CD4-positive, alpha-beta T cell (primary cell): ENCODE measurements at regions not wholly inside any gene's neighbourhood (a gene's known extent, or its start where the extent isn't known, plus 50 kb on each side); places are given as distances from the start of the nearest gene placed in this dataset.

Experiments used
- ATAC-seq: fragments of 200-7000 bp; cut with Tn5 transposase; one replicate; pipeline ENCODE4 v1.10.0; 2022; ENCODE audit warnings: mild to moderate bottlenecking; ENCODE audit not compliant: poor library complexity
- CTCF ChIA-PET: fragments of 350-600 bp; sonication (Branson Sonifier 250); formaldehyde crosslinking; loops from one replicate; lab custom pipeline; 2021; ENCODE audit warnings: antibody characterized with exemption, inconsistent platforms; lab: Charles Lee
- POLR2A ChIA-PET: fragments of 350-600 bp; sonication (Branson Sonifier 250); formaldehyde crosslinking; loops from one replicate; lab custom pipeline; 2021; ENCODE audit warnings: antibody characterized with exemption, inconsistent platforms; lab: Charles Lee
- DNase-seq, 14 experiments: peaks; one replicate each; pipeline ENCODE4 v3.0.0-alpha.2; 2013 to 2020; ENCODE audit warnings: mixed read lengths in 2 of 14
- H3K27ac ChIP-seq, 2 donors: one replicate each; pipeline versions ENCODE4 v1.5.1 to v1.7.0; 2013; ENCODE audit warnings: low read length in 2 of 2, low read depth in 1 of 2, mild to moderate bottlenecking in 1 of 2
- H3K27me3 ChIP-seq, 2 experiments: 1 replicate in 1 of 2; 2 replicates in 1 of 2; pipeline versions ENCODE4 v1.6.1 to v1.7.0; 2013; ENCODE audit warnings: low read length in 2 of 2, control low read depth in 1 of 2, mild to moderate bottlenecking in 1 of 2, moderate library complexity in 1 of 2; ENCODE audit not compliant: insufficient read depth in 2 of 2, control insufficient read depth in 1 of 2
- H3K36me3 ChIP-seq: one replicate; pipeline ENCODE4 v1.6.1; 2013; ENCODE audit warnings: low read length, control low read depth; ENCODE audit not compliant: insufficient read depth
- H3K4me1 ChIP-seq: one replicate; pipeline ENCODE4 v1.6.1; 2013; ENCODE audit warnings: low read length, control low read depth; ENCODE audit not compliant: insufficient read depth
- H3K4me3 ChIP-seq: one replicate; pipeline ENCODE4 v1.5.1; 2013; ENCODE audit warnings: mild to moderate bottlenecking, low read length, moderate library complexity
- H3K9me3 ChIP-seq, 2 experiments: 1 replicate in 1 of 2; 2 replicates in 1 of 2; pipeline versions ENCODE4 v1.6.1 to v1.7.0; 2013; ENCODE audit warnings: low read length in 2 of 2, mild to moderate bottlenecking in 2 of 2, control low read depth in 1 of 2, moderate library complexity in 1 of 2; ENCODE audit not compliant: control insufficient read depth in 1 of 2, insufficient read depth in 1 of 2
- H3K27ac Mint-ChIP-seq: one replicate; pipeline ENCODE4 v1.8.0; 2020; ENCODE audit warnings: mixed read lengths
- H3K27me3 Mint-ChIP-seq: one replicate; pipeline ENCODE4 v1.8.0; 2021; ENCODE audit warnings: mixed read lengths
- H3K36me3 Mint-ChIP-seq: one replicate; pipeline ENCODE4 v1.8.0; 2021; ENCODE audit warnings: low read depth, mixed read lengths
- H3K4me1 Mint-ChIP-seq: one replicate; pipeline ENCODE4 v1.8.0; 2021; ENCODE audit warnings: low read depth, mixed read lengths
- H3K4me3 Mint-ChIP-seq: one replicate; pipeline ENCODE4 v1.8.0; 2020; ENCODE audit warnings: mild to moderate bottlenecking, mixed read lengths
- H3K9me3 Mint-ChIP-seq: one replicate; pipeline ENCODE4 v1.8.0; 2020; ENCODE audit warnings: mixed read lengths
- CTCF ChIP-seq: fragments of 200-600 bp; IDR thresholded peaks from one replicate; pipeline ENCODE4 v1.8.0; 2022; ENCODE audit warnings: antibody characterized with exemption, mild to moderate bottlenecking
- intact Hi-C, 2 experiments: fragments of 100-400 bp; cut with DNase I in 1 of 2; cut with micrococcal nuclease in 1 of 2; formaldehyde crosslinking; loops; one replicate each; pipeline versions ENCODE4 v1.15.1 to v1.9.0; 2023 to 2025; cut with DNase I, micrococcal nuclease

- TF ChIP-seq CTCF: no peak
- H3K4me1 ChIP-seq: no peaks in the 10 kb centered on the region
- ATAC-seq (no peak), DNase-seq (no peak)
- intact Hi-C loops: no loop called here
- no peak overlapping the region for H3K27ac ChIP-seq
- no peak overlapping the region for H3K27ac Mint-ChIP-seq
- H3K4me1 Mint-ChIP-seq: no peaks in the 10 kb centered on the region
- H3K4me3 ChIP-seq: no peak overlapping the region
- ChIA-PET POLR2A (no interaction called here), CTCF (no interaction called here)
- no peaks in the 10 kb centered on the region for H3K36me3 Mint-ChIP-seq
- no peak overlapping the region for H3K4me3 Mint-ChIP-seq
- H3K9me3 ChIP-seq: no peaks in the 10 kb centered on the region
- no peaks in the 10 kb centered on the region for H3K9me3 Mint-ChIP-seq
- H3K27me3 Mint-ChIP-seq: no peaks in the 10 kb centered on the region
- H3K27me3 ChIP-seq: no peaks in the 10 kb centered on the region
- H3K36me3 ChIP-seq: no peaks in the 10 kb centered on the region
These were observed 62.5 kb upstream of the MLIP start for GRCh38 chr6:54048782-54049181.

- POLR2A ChIA-PET: no interaction called here
- intact Hi-C loops: no loop called here
- ATAC-seq (no peak), DNase-seq (no peak)
- Histone ChIP-seq H3K36me3 (no peaks in the 10 kb centered on the region), H3K27me3 (no peaks in the 10 kb centered on the region), H3K27ac (no peak overlapping the region), H3K9me3 (no peaks in the 10 kb centered on the region), H3K4me1 (no peaks in the 10 kb centered on the region), H3K4me3 (no peak overlapping the region)
- TF ChIP-seq CTCF: no peak
- Mint-ChIP-seq H3K27me3 (peaks cover 7% of the 10 kb centered on the region), H3K27ac (no peak overlapping the region), H3K36me3 (no peaks in the 10 kb centered on the region), H3K9me3 (no peaks in the 10 kb centered on the region), H3K4me1 (no peaks in the 10 kb centered on the region), H3K4me3 (no peak overlapping the region)
- CTCF ChIA-PET: no interaction called here
These were observed 60.5 kb upstream of the MLIP start for GRCh38 chr6:54050750-54051149.

- no peaks in the 10 kb centered on the region for H3K4me1 ChIP-seq
- H3K4me3 Mint-ChIP-seq: no peak overlapping the region
- POLR2A ChIA-PET: no interaction called here
These were observed 57.3 kb upstream of the MLIP start for GRCh38 chr6:54053881-54054391.

More at GRCh38 chr6:54053881-54054391, 57.3 kb upstream of the MLIP start:
- Mint-ChIP-seq H3K27ac (no peak overlapping the region), H3K4me1 (no peaks in the 10 kb centered on the region), H3K27me3 (peaks cover 14% of the 10 kb centered on the region), H3K36me3 (no peaks in the 10 kb centered on the region), H3K9me3 (no peaks in the 10 kb centered on the region)
- ATAC-seq (no peak), DNase-seq (no peak)
- H3K9me3 ChIP-seq: no peaks in the 10 kb centered on the region
- no peaks in the 10 kb centered on the region for H3K36me3 ChIP-seq
- no peaks in the 10 kb centered on the region for H3K27me3 ChIP-seq
- no peak for TF ChIP-seq CTCF
- H3K27ac ChIP-seq: no peak overlapping the region
- no peak overlapping the region for H3K4me3 ChIP-seq
- CTCF ChIA-PET: no interaction called here
- intact Hi-C loops: no loop called here
